ENCODE measurements at regions not wholly inside any gene's neighbourhood (a gene's known extent, or its start where the extent isn't known, plus 50 kb on each side); places are given as distances from the start of the nearest gene placed in this dataset.

GRCh38 chr1:5566924-5567323 is 425.3 kb downstream of the NPHP4 start:
- no peak for TF ChIP-seq POLR2AphosphoS5 (IDR thresholded peaks at IDR 0.05)
- TF ChIP-seq, protein P1, sequence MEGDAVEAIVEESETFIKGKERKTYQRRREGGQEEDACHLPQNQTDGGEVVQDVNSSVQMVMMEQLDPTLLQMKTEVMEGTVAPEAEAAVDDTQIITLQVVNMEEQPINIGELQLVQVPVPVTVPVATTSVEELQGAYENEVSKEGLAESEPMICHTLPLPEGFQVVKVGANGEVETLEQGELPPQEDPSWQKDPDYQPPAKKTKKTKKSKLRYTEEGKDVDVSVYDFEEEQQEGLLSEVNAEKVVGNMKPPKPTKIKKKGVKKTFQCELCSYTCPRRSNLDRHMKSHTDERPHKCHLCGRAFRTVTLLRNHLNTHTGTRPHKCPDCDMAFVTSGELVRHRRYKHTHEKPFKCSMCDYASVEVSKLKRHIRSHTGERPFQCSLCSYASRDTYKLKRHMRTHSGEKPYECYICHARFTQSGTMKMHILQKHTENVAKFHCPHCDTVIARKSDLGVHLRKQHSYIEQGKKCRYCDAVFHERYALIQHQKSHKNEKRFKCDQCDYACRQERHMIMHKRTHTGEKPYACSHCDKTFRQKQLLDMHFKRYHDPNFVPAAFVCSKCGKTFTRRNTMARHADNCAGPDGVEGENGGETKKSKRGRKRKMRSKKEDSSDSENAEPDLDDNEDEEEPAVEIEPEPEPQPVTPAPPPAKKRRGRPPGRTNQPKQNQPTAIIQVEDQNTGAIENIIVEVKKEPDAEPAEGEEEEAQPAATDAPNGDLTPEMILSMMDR (IDR thresholded peaks at IDR 0.05): no peak
- TF ChIP-seq POLR2A (IDR thresholded peaks at IDR 0.05): no peak
